ENCODE measurements at regions not wholly inside any gene's neighbourhood (a gene's known extent, or its start where the extent isn't known, plus 50 kb on each side); places are given as distances from the start of the nearest gene placed in this dataset.

- no peak for DNase-seq
Measured at GRCh38 chr6:168737014-168737413, 296.0 kb downstream of the SMOC2 start.

- no peak for DNase-seq
Measured at GRCh38 chr6:168736039-168736438, 295.1 kb downstream of the SMOC2 start.

- DNase-seq = peak; percentile 60
Measured at GRCh38 chr6:168735268-168735949, 294.4 kb downstream of the SMOC2 start.

GRCh38 chr6:168734523-168734922 is 293.5 kb downstream of the SMOC2 start:
- peak; percentile 92 for DNase-seq

- no peak for DNase-seq
Measured at GRCh38 chr6:168732676-168733075, 291.7 kb downstream of the SMOC2 start.

DNA sequence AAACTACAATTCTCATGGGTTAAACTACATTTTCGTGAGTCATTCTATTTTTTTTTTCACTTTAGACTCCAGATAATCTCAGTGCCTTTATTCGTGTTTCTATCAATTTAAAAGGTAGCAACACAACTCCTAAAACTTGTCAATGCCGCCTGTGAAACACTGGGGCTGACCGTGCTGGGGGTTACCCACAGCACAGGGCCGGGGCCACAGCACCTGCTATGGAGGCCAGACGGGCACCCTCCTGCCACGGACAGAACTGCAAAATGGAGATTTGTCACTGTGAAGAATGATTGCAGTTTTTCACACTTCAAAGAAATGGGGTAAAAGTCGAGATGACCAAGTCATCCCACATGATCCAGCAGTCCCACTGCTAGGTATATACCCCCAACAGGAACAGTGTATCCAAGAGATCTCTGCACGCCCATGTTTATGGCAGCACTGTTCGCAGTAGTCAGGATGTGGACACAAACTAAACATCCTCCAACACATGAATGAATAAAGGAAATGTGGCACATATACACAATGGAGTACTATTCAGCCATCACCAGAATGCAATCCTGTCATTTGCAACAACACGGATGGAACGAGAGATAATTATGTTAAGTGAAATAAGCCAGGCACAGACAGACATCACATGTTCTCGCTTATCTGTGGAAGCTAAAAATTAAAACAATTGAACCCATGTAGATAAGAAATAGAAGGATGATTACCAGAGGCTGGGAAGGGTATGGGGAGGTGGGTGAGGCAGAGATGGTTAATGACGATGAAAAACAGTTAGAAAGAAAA is 290.1 kb downstream of the SMOC2 start:
- DNase-seq = no peak

- no peak for DNase-seq
Measured at GRCh38 chr6:168728056-168728455, 287.1 kb downstream of the SMOC2 start.

DNA sequence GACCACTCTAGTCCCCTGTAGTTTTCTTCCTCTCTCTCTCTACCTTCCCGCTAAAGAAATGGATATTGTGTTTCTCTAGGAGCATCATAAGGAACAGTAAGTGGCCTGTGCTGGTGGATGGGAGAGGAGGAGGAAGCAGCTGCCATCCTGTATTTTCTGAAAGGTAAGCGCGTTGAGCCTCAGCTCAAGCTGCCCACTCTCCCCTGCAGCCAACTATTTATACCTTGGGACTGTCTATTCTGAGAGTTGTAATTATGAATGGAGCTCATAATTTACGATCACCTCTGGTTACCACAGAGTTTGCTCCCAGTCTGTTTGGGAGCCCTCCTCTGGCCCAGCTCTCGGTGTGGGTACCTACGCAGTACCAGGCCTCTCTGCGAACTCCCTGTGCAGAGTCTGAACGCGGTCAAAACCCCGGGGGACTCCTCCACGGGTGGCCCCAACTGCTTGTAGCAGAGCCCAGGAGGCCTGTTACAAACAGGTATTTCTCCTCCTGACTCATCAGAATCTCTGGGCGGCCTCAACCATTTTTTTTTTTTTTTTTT is 285.4 kb downstream of the SMOC2 start:
- no peak for DNase-seq

- no peak for DNase-seq
Measured at GRCh38 chr6:168725802-168726201, 284.8 kb downstream of the SMOC2 start.

DNA sequence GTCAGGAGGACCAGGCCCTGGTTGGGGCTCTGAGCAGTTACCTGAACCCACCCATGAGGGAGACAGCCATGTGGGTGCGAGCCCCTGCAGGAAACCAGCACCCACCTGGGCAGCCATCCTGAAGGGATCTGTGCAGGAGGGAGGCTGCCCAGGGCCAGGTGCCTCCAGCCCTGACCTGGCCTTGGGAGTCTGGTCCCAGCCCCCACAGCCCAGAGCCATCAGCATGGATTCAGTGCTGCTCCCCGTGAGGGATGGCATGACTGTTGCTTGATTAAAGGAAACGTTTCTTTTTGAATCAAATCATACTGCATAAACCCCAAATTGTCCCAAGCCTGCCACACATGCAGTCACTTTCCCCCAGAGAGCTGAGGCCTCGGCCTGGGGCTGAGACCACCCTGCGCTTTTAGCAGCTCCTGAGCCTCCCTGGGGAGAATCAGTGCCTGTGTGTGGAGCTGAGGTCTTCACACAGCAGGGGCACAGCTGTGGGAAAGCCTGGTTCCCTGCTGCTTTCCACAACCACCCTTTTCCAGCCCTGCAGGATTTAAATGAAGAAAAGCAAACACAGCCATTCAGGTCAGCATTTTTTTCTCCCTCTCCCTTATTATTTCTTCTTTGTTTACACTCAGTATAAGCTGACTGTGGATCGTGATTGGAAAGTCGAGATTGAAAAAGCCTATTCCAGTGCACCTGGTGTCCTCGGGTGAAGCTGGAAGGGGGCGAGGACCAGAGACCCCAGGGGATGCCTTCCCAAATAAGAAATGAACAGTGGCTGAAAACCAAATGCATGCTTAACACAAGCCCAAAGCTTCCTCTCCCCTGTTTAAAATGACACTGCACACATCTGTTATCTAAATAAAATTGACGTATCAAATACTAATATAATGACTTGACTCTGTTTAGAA is 283.9 kb downstream of the SMOC2 start:
- no peak for DNase-seq

- DNase-seq = no peak
Measured at GRCh38 chr6:168724033-168724432, 283.0 kb downstream of the SMOC2 start.

GRCh38 chr6:168722397-168722796 is 281.4 kb downstream of the SMOC2 start:
- no peak for DNase-seq

GRCh38 chr6:168721571-168721970 is 280.6 kb downstream of the SMOC2 start:
- no peak for DNase-seq

DNA sequence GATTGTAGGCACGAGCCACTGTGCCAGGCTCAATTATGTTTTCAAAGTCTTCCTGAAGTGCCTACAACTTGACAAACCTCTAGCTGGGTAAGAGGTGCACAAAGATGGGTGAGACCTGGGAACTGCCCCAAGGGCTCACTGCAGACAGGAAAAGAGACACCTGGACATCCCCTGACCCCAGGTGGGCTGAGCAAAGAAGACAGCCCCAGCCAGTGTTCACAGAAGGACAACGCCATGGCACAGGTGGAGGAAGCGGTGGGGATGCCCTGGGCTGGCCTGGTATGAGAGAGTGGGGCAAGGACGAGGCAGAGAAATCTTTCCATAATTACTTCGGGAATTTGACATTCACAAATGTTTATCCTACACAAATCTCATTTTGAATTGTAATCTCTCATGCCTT is 278.9 kb downstream of the SMOC2 start:
- no peak for DNase-seq

GRCh38 chr6:168718821-168719475 is 278.0 kb downstream of the SMOC2 start:
- no peak for DNase-seq

Measured in NCI-H2029 (cell line).